Activated naive CD8-positive, alpha-beta T cell treated with anti-CD3 and anti-CD28 coated beads, Interleukin-2, amount 10 ng/mL, durations not matched to agents 7 days and 5 days (primary cell): ENCODE measurements at regions not wholly inside any gene's neighbourhood (a gene's known extent, or its start where the extent isn't known, plus 50 kb on each side); places are given as distances from the start of the nearest gene placed in this dataset.
"Not testable (repeated sequence)": the region's sequence is repeated elsewhere in the genome, so short reads cannot be mapped to it uniquely, and the experiment has no call there.

Experiments
- ATAC-seq: fragments of 150-1000 bp; cut with Tn5 transposase; one replicate; pipeline ENCODE4 v1.10.0; 2021; ENCODE audit warnings: low read depth, moderate library complexity
- POLR2A ChIA-PET: fragments of 350-600 bp; sonication (Branson Sonifier 250); formaldehyde crosslinking; loops from one replicate; lab custom pipeline; 2021; ENCODE audit warnings: antibody characterized with exemption; lab: Charles Lee
- DNase-seq: peaks from one replicate; pipeline ENCODE4 v3.0.0; 2021
- H3K27ac Mint-ChIP-seq: one replicate; pipeline ENCODE4 v1.8.0; 2022; ENCODE audit warnings: mild to moderate bottlenecking, mixed read lengths
- H3K27me3 Mint-ChIP-seq: one replicate; pipeline ENCODE4 v1.8.0; 2022; ENCODE audit warnings: mild to moderate bottlenecking, moderate library complexity, mixed read lengths
- H3K36me3 Mint-ChIP-seq: one replicate; pipeline ENCODE4 v1.8.0; 2021; ENCODE audit warnings: mild to moderate bottlenecking, mixed read lengths
- H3K4me1 Mint-ChIP-seq: one replicate; pipeline ENCODE4 v1.8.0; 2021; ENCODE audit warnings: mixed read lengths
- H3K4me3 Mint-ChIP-seq: one replicate; pipeline ENCODE4 v1.8.0; 2022; ENCODE audit warnings: mild to moderate bottlenecking, moderate library complexity, mixed read lengths
- H3K9me3 Mint-ChIP-seq: one replicate; pipeline ENCODE4 v1.8.0; 2021; ENCODE audit warnings: mixed read lengths

- Mint-ChIP-seq H3K4me3 (no peak overlapping the region), H3K36me3 (no peaks in the 10 kb centered on the region), H3K27ac (no peak overlapping the region), H3K27me3 (peaks cover 2% of the 10 kb centered on the region), H3K9me3 (no peaks in the 10 kb centered on the region), H3K4me1 (peaks cover 21% of the 10 kb centered on the region)
- ATAC-seq (no peak), DNase-seq (no peak)
- POLR2A ChIA-PET = no interaction called here
These were observed 487.0 kb upstream of the PROK2 start for GRCh38 chr3:72271923-72272322.

DNA sequence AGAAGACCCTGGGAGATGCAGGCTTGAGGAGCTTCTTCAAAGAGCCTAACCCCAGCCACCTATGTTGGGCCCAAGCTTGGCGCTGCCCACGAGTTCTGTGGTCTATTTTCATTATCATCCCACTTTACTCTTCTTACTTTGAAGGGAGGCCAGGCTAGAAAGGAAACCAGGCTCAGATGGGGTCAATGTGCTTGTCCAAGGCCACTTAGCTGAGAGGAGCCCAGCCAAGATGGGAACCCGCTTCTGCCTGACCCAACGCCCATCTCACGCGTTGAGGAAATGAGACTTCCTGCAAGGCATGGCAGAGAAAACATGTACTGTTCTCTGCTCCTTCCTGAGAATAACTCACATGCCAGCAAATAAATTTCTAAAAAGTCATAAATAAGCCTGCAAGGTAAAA, 486.3 kb upstream of the PROK2 start:
- POLR2A ChIA-PET = no interaction called here
- Mint-ChIP-seq H3K27ac (no peak overlapping the region), H3K36me3 (no peaks in the 10 kb centered on the region), H3K4me3 (no peak overlapping the region), H3K9me3 (no peaks in the 10 kb centered on the region), H3K27me3 (peaks cover 2% of the 10 kb centered on the region), H3K4me1 (peaks cover 26% of the 10 kb centered on the region)
- ATAC-seq (no peak), DNase-seq (no peak)

- Mint-ChIP-seq H3K27ac (no peak overlapping the region), H3K4me1 (peaks cover 30% of the 10 kb centered on the region), H3K27me3 (peaks cover 2% of the 10 kb centered on the region)
These were observed 485.8 kb upstream of the PROK2 start for GRCh38 chr3:72270730-72271129.

DNA sequence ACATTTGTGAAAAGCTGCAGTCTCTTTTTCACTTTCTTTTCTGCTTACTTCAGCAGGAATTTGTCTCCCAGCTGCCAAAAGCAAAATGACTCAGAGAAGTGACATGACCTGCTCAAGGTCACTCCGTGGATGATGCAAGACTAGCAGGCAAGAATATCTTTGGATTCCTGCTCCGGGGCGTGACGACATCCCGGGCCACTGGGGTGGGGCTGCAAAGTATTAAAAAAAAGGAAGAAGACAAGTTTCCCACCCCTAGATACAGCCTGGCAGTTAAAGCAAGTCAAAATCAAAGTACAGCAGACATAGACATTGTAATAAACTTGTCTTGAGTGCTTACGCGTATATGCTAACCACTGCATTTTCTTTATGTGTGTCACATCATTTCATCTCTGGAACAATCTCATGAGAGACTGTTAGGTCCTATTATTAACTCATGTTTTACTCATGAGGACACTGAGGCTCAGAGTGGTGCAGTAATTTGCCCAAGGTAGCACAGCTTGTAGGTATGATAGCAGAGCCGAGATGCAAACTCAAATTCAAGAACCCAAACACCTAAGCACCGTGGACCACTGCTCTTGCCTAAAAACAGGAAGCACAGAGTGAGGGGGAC, 485.2 kb upstream of the PROK2 start:
- ATAC-seq = no peak
- Mint-ChIP-seq H3K27ac (no peak overlapping the region), H3K9me3 (no peaks in the 10 kb centered on the region), H3K36me3 (no peaks in the 10 kb centered on the region), H3K27me3 (peaks cover 2% of the 10 kb centered on the region), H3K4me1 (peaks cover 31% of the 10 kb centered on the region), H3K4me3 (no peak overlapping the region)
- DNase-seq = no peak
- POLR2A ChIA-PET = no interaction called here

More at GRCh38 chr3:72270730-72271129, 485.8 kb upstream of the PROK2 start:
- no peak for ATAC-seq
- POLR2A ChIA-PET = no interaction called here
- Mint-ChIP-seq H3K36me3 (no peaks in the 10 kb centered on the region), H3K9me3 (no peaks in the 10 kb centered on the region), H3K4me3 (no peak overlapping the region)
- DNase-seq = no peak

DNA sequence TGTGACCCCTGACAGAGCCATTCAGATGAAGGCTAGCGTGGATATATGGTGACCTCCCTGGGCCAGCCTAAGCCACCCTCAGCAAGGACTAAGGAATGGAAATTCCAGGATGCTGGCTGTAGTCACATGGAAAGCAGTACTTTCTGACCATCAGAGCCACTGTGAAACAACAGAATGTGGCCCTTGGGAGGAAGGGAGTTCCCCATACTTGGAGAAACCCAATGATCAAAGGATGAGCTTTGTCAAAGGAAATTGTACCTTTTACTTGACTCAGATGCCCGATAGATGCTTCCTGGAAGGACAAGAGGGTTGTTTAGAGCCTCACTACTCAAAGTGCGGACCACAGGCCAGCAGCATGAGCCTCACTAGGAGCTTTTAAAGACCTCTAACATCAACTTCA, 484.5 kb upstream of the PROK2 start:
- POLR2A ChIA-PET = no interaction called here
- Mint-ChIP-seq H3K4me3 (no peak overlapping the region), H3K4me1 (peaks cover 28% of the 10 kb centered on the region), H3K9me3 (no peaks in the 10 kb centered on the region), H3K36me3 (no peaks in the 10 kb centered on the region), H3K27ac (no peak overlapping the region), H3K27me3 (peaks cover 2% of the 10 kb centered on the region)
- DNase-seq (no peak), ATAC-seq (no peak)

DNA sequence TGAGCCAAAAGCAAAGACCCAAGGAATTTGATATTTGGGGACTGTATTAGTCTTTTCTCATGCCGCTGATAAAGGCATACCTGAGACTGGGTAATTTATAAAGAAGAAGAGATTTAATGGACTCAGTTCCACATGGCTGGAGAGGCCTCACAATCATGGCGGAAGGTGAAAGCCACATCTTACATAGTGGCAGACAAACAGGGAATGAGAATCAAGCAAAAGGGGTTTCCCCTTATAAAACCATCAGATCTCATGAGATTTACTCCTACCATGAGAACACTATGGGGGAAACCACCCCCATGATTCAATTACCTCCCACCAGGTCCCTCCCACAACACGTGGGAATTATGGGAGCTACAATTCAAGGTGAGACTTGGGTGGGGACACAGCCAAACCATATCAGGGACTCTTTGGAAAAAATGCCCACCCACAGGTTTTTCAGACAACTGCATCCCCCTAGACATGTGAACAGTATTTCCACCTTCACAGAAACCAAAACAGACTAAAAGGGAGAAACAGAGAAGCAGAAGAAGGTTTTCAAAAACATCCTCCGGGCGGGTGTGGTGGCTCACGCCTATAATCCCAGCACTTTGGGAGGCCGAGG, 482.1 kb upstream of the PROK2 start:
- H3K36me3 Mint-ChIP-seq, POLR2A ChIA-PET, H3K27me3 Mint-ChIP-seq, ATAC-seq, DNase-seq, H3K4me3 Mint-ChIP-seq, H3K9me3 Mint-ChIP-seq, H3K27ac Mint-ChIP-seq: not testable (repeated sequence)
- peaks cover 22% of the 10 kb centered on the region for H3K4me1 Mint-ChIP-seq

GRCh38 chr3:72266016-72266370, 481.0 kb upstream of the PROK2 start:
- POLR2A ChIA-PET = interaction anchor here (0.5 to 0.6 kb wide), 2 partner anchors 346 to 582 kb away, joined by 3 to 5 read pairs; partner anchors contain the start of gene SHQ1
- no peaks in the 10 kb centered on the region for H3K27me3 Mint-ChIP-seq
- no peaks in the 10 kb centered on the region for H3K9me3 Mint-ChIP-seq
- H3K36me3 Mint-ChIP-seq = no peaks in the 10 kb centered on the region
- ATAC-seq (no peak), DNase-seq (no peak)
- no peak overlapping the region for H3K4me3 Mint-ChIP-seq
- no peak overlapping the region for H3K27ac Mint-ChIP-seq
- H3K4me1 Mint-ChIP-seq = peaks cover 20% of the 10 kb centered on the region

DNA sequence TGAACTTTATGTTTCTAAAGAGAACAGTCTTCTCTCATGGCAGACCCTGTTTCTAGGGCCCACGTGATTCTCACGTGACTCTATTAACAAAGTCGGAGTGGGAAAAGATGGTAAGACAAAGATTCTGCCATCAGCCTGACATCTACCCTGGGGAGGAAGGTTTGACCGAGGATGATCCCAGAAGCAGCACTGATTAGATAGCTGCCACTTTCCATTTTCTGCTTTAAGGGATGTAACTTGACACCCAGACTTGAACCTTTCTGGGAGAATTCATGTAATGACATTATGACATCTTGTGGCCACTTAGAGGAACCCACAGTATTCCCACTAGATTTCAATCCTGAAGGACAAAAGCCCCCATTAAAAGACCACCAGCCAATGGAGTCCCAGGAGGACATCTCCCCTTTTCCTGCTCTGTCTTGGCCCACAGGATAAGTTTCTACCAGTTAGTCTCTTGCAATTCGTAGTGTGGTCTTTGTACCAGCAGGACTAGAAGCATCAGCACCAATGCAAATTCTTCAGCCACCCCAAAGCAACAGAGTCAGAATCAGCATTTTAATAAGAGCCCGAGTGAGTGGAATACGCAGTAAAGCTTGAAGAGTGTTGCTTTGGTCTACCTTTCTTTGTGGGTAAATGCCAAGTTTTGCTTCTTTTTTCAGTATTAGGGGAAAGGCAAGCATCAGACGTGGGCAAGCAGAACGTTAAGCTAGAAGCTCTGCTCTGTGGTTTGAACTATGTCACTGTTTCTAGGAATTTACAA, 480.5 kb upstream of the PROK2 start:
- Mint-ChIP-seq H3K27ac (no peak overlapping the region), H3K4me3 (no peak overlapping the region), H3K4me1 (peaks cover 20% of the 10 kb centered on the region), H3K36me3 (no peaks in the 10 kb centered on the region), H3K27me3 (no peaks in the 10 kb centered on the region), H3K9me3 (no peaks in the 10 kb centered on the region)
- ATAC-seq = no peak
- DNase-seq = no peak
- POLR2A ChIA-PET = no interaction called here

DNA sequence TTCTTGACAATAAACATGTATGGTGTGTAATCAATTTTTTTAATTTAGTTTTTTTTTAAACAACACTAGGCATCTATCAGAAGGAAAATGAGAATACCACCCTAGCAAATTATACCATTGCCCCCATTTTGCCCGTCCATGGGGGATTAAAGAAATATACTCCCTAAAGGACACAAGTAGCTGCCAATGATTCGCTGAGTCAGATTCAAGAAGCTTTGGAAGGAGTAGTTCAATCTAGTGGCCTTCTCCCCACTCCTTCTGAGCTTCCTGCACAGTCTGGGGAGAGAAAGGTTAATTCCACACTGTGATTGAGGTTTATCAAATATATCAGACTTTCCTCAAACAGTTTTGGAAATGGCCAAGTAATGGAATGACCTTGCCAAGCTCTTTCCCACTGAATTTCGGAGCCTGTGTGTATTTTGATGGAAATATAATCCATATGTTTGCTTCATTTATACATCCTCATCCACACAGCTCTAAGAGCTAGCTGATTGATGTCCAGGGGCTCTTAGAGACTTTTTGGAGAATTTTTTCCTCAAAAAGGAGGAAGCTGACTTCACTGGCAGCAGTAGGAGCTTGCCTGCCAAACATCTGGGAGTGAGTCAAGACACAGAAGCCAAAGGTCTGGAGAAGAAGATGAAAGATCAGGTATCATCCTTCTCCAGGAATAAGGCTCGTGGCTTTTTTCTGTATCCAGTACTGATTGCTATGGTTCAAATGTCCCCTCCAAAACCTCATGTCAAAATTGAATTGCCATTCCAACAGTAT, 478.5 kb upstream of the PROK2 start:
- Mint-ChIP-seq H3K4me1 (peaks cover 16% of the 10 kb centered on the region), H3K27ac (no peak overlapping the region), H3K9me3 (no peaks in the 10 kb centered on the region), H3K4me3 (no peak overlapping the region), H3K36me3 (no peaks in the 10 kb centered on the region), H3K27me3 (no peaks in the 10 kb centered on the region)
- POLR2A ChIA-PET = no interaction called here
- ATAC-seq (no peak), DNase-seq (no peak)

DNA sequence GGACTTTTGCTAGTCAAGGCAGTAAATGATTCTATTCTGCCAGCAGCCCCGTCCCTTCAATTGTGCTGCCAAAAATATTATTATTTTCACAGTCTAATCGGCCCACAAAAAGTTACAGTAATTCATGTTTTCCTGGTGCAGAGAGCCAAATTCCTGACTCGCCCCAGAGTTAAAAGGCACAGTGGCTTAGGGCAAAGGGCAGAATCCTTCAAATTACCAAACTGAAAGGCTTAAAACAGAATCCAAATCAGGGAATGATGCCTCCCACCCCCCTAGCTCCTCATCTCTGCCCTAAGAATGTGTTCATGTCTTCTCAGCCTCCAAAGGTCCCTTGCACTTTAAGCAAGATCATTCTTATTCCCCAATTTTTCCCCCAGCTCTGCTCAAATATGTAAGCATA, 477.8 kb upstream of the PROK2 start:
- H3K27ac Mint-ChIP-seq = no peak overlapping the region
- peaks cover 19% of the 10 kb centered on the region for H3K4me1 Mint-ChIP-seq
- ATAC-seq (no peak), DNase-seq (no peak)
- no peaks in the 10 kb centered on the region for H3K36me3 Mint-ChIP-seq
- POLR2A ChIA-PET = no interaction called here
- no peak overlapping the region for H3K4me3 Mint-ChIP-seq
- peaks cover 1% of the 10 kb centered on the region for H3K9me3 Mint-ChIP-seq
- no peaks in the 10 kb centered on the region for H3K27me3 Mint-ChIP-seq

- POLR2A ChIA-PET = no interaction called here
- DNase-seq (no peak), ATAC-seq (no peak)
- Mint-ChIP-seq H3K4me3 (no peak overlapping the region), H3K27me3 (no peaks in the 10 kb centered on the region), H3K9me3 (peaks cover 1% of the 10 kb centered on the region), H3K36me3 (no peaks in the 10 kb centered on the region), H3K27ac (no peak overlapping the region), H3K4me1 (peaks cover 19% of the 10 kb centered on the region)
These were observed 476.9 kb upstream of the PROK2 start for GRCh38 chr3:72261566-72262564.

- POLR2A ChIA-PET = no interaction called here
- Mint-ChIP-seq H3K36me3 (no peaks in the 10 kb centered on the region), H3K27me3 (no peaks in the 10 kb centered on the region), H3K9me3 (peaks cover 1% of the 10 kb centered on the region), H3K4me1 (peaks cover 8% of the 10 kb centered on the region), H3K4me3 (no peak overlapping the region), H3K27ac (no peak overlapping the region)
- DNase-seq (no peak), ATAC-seq (no peak)
These were observed 475.6 kb upstream of the PROK2 start for GRCh38 chr3:72260588-72260910.
